ENCODE measurements at regions not wholly inside any gene's neighbourhood (a gene's known extent, or its start where the extent isn't known, plus 50 kb on each side); places are given as distances from the start of the nearest gene placed in this dataset.

- H3K79me1 ChIP-seq (ENCODE audit: low read depth, low read length): no peaks in the 10 kb centered on the region
- H3K18ac ChIP-seq (ENCODE audit: low read length): no peak overlapping the region
- DNase-seq (ENCODE audit: low spot score): no peak
- peaks cover 0 to 3% of the 10 kb centered on the region in 2 donors for H3K4me1 ChIP-seq (ENCODE audit: control insufficient read depth in 2 of 2, insufficient read depth in 1 of 2, low read depth in 1 of 2, low read length in 2 of 2)
- H4K8ac ChIP-seq (ENCODE audit: low read depth, low read length): no peak overlapping the region
- H3K4ac ChIP-seq (ENCODE audit: low read length): no peak overlapping the region
- H3K36me3 ChIP-seq (replicated peaks in 1 of 2; ENCODE audit: control insufficient read depth in 2 of 2, insufficient read depth in 2 of 2, low read length in 2 of 2): no peaks in the 10 kb centered on the region
- no peak overlapping the region for H3K4me3 ChIP-seq (ENCODE audit: low read length in 2 of 2)
- no peak overlapping the region for H3K27ac ChIP-seq (replicated peaks; ENCODE audit: low read length)
- no peak overlapping the region for H2BK5ac ChIP-seq (ENCODE audit: low read length)
- no peak overlapping the region for H2BK120ac ChIP-seq (ENCODE audit: low read depth, low read length)
- H2AFZ ChIP-seq (ENCODE audit: low read length): no peak overlapping the region
- H3K14ac ChIP-seq (ENCODE audit: low read length): no peak overlapping the region
- H3K9ac ChIP-seq (ENCODE audit: low read depth, low read length, poor library complexity): no peak overlapping the region
- no peak overlapping the region for H3K4me2 ChIP-seq (ENCODE audit: insufficient read depth, low read length, poor library complexity, severe bottlenecking)
- H2BK15ac ChIP-seq (ENCODE audit: low read length): no peak overlapping the region
- H3K9me3 ChIP-seq (replicated peaks in 1 of 2; ENCODE audit: control insufficient read depth in 2 of 2, insufficient read depth in 1 of 2, low read depth in 1 of 2, low read length in 2 of 2): no peaks in the 10 kb centered on the region
- no CpG with 5 or more reads among the region's 3 CpGs for WGBS, 2 donors (ENCODE audit: extremely low coverage in 2 of 2, insufficient read length in 2 of 2, insufficient replicate concordance in 1 of 2)
- H2BK12ac ChIP-seq (ENCODE audit: low read length): no peak overlapping the region
- H3K27me3 ChIP-seq (ENCODE audit: control insufficient read depth in 3 of 3, insufficient read depth in 3 of 3, low read depth in 1 of 3, low read length in 3 of 3): no peaks in the 10 kb centered on the region
- no peak overlapping the region for H2AK5ac ChIP-seq (ENCODE audit: low read depth, low read length)
- H4K91ac ChIP-seq (ENCODE audit: low read depth, low read length, poor library complexity): no peak overlapping the region
- no peak overlapping the region for H3K23ac ChIP-seq (ENCODE audit: low read depth, low read length, poor library complexity)
Measured at GRCh38 chr12:75822416-75822815, 209.2 kb downstream of the PHLDA1 start.

DNA sequence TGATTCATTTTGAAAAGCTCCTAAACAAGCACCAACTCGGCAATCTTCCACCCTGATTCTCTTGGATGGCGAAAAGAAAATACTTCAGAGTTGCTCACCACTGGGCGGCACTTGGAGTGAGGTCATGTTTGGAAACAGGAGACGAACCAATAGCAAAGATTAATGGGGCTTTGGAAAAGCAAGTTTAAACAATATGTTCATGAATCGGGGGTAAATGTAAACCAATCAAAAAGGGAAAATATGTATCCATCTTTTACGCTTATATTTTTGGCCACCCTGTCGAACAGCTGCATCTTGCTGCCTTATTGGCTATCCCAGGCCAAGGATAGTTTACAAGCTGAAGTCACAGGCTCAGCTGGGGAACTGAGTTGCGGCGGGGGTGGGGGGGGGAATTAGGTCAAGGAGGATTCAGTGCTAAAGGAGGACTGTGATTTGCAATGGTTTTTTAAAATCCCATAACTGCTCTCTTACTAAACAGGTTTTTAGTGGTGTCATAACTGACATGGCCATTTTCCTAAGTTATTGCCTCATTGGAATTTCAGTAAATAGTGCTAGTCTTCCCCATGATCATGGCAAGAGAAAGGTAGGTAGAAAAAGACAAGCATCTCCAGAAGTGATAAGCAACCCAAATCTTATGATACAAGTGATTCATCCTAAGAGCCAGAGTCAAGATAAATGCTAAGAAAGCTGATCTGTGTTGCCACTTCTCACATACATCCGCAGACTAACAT lies 210.6 kb downstream of the PHLDA1 start:
- Histone ChIP-seq H2BK12ac (ENCODE audit: low read length) (no peak overlapping the region), H2AFZ (ENCODE audit: low read length) (no peak overlapping the region), H3K27me3 (ENCODE audit: control insufficient read depth in 3 of 3, insufficient read depth in 3 of 3, low read depth in 1 of 3, low read length in 3 of 3) (no peaks in the 10 kb centered on the region), H2BK120ac (ENCODE audit: low read depth, low read length) (no peak overlapping the region), H3K23ac (ENCODE audit: low read depth, low read length, poor library complexity) (no peak overlapping the region), H3K79me1 (ENCODE audit: low read depth, low read length) (no peaks in the 10 kb centered on the region), H2BK15ac (ENCODE audit: low read length) (no peak overlapping the region), H3K4me2 (ENCODE audit: insufficient read depth, low read length, poor library complexity, severe bottlenecking) (no peak overlapping the region), H4K91ac (ENCODE audit: low read depth, low read length, poor library complexity) (no peak overlapping the region), H3K4me1 (ENCODE audit: control insufficient read depth in 2 of 2, insufficient read depth in 1 of 2, low read depth in 1 of 2, low read length in 2 of 2) (peaks cover 0 to 4% of the 10 kb centered on the region in 2 donors), H3K36me3 (replicated peaks in 1 of 2; ENCODE audit: control insufficient read depth in 2 of 2, insufficient read depth in 2 of 2, low read length in 2 of 2) (no peaks in the 10 kb centered on the region), H4K8ac (ENCODE audit: low read depth, low read length) (no peak overlapping the region), H3K4me3 (ENCODE audit: low read length in 2 of 2) (no peak overlapping the region), H2BK5ac (ENCODE audit: low read length) (no peak overlapping the region), H3K14ac (ENCODE audit: low read length) (no peak overlapping the region), H3K4ac (ENCODE audit: low read length) (no peak overlapping the region), H3K9ac (ENCODE audit: low read depth, low read length, poor library complexity) (no peak overlapping the region), H3K18ac (ENCODE audit: low read length) (no peak overlapping the region), H3K9me3 (replicated peaks in 1 of 2; ENCODE audit: control insufficient read depth in 2 of 2, insufficient read depth in 1 of 2, low read depth in 1 of 2, low read length in 2 of 2) (no peaks in the 10 kb centered on the region), H3K27ac (replicated peaks; ENCODE audit: low read length) (no peak overlapping the region), H2AK5ac (ENCODE audit: low read depth, low read length) (no peak overlapping the region)
- no CpG with 5 or more reads among the region's 10 CpGs for WGBS, 2 donors (ENCODE audit: extremely low coverage in 2 of 2, insufficient read length in 2 of 2, insufficient replicate concordance in 1 of 2)
- no peak for DNase-seq (ENCODE audit: low spot score)

DNA sequence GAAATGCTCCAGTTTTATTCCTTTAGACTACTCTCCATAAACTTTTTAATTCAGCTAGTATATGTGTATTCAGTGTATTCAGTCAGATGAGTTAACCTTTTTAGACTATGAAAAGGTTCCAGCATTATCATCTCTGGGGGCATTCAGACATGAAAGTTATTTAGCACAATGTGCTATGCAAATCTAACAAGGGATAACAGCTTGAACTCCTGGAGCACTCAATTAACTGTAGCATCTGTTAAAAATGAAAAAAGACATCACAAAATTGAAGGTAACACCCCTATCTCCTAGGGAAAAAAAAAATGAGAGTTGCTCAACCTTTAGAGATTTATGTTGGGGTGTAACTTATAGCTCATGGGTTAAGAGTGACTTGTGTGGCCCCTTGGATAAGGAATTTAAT lies 211.5 kb downstream of the PHLDA1 start:
- no peak overlapping the region for H3K23ac ChIP-seq (ENCODE audit: low read depth, low read length, poor library complexity)
- H4K91ac ChIP-seq (ENCODE audit: low read depth, low read length, poor library complexity): no peak overlapping the region
- no peaks in the 10 kb centered on the region for H3K36me3 ChIP-seq (replicated peaks in 1 of 2; ENCODE audit: control insufficient read depth in 2 of 2, insufficient read depth in 2 of 2, low read length in 2 of 2)
- H2AFZ ChIP-seq (ENCODE audit: low read length): no peak overlapping the region
- H2BK12ac ChIP-seq (ENCODE audit: low read length): no peak overlapping the region
- H3K4me2 ChIP-seq (ENCODE audit: insufficient read depth, low read length, poor library complexity, severe bottlenecking): no peak overlapping the region
- no peaks in the 10 kb centered on the region for H3K27me3 ChIP-seq (ENCODE audit: control insufficient read depth in 3 of 3, insufficient read depth in 3 of 3, low read depth in 1 of 3, low read length in 3 of 3)
- H3K4me1 ChIP-seq (ENCODE audit: control insufficient read depth in 2 of 2, insufficient read depth in 1 of 2, low read depth in 1 of 2, low read length in 2 of 2): peaks cover 0 to 13% of the 10 kb centered on the region in 2 donors
- H4K8ac ChIP-seq (ENCODE audit: low read depth, low read length): no peak overlapping the region
- H3K27ac ChIP-seq (replicated peaks; ENCODE audit: low read length): no peak overlapping the region
- no peak overlapping the region for H3K9ac ChIP-seq (ENCODE audit: low read depth, low read length, poor library complexity)
- H3K9me3 ChIP-seq (replicated peaks in 1 of 2; ENCODE audit: control insufficient read depth in 2 of 2, insufficient read depth in 1 of 2, low read depth in 1 of 2, low read length in 2 of 2): no peaks in the 10 kb centered on the region
- H3K4me3 ChIP-seq (ENCODE audit: low read length in 2 of 2): no peak overlapping the region
- H2BK15ac ChIP-seq (ENCODE audit: low read length): no peak overlapping the region
- no peak overlapping the region for H3K18ac ChIP-seq (ENCODE audit: low read length)
- no peak overlapping the region for H3K4ac ChIP-seq (ENCODE audit: low read length)
- no peak overlapping the region for H3K14ac ChIP-seq (ENCODE audit: low read length)
- H2BK5ac ChIP-seq (ENCODE audit: low read length): no peak overlapping the region
- no peaks in the 10 kb centered on the region for H3K79me1 ChIP-seq (ENCODE audit: low read depth, low read length)
- no peak overlapping the region for H2BK120ac ChIP-seq (ENCODE audit: low read depth, low read length)
- H2AK5ac ChIP-seq (ENCODE audit: low read depth, low read length): no peak overlapping the region
- no peak for DNase-seq (ENCODE audit: low spot score)

GRCh38 chr12:75819512-75819911 lies 212.1 kb downstream of the PHLDA1 start:
- WGBS, 2 donors (ENCODE audit: extremely low coverage in 2 of 2, insufficient read length in 2 of 2, insufficient replicate concordance in 1 of 2): no CpG with 5 or more reads among the region's 5 CpGs
- Histone ChIP-seq H3K4me1 (ENCODE audit: control insufficient read depth in 2 of 2, insufficient read depth in 1 of 2, low read depth in 1 of 2, low read length in 2 of 2) (peaks cover 4 to 19% of the 10 kb centered on the region in 2 donors), H2BK120ac (ENCODE audit: low read depth, low read length) (no peak overlapping the region), H3K23ac (ENCODE audit: low read depth, low read length, poor library complexity) (no peak overlapping the region), H2BK15ac (ENCODE audit: low read length) (no peak overlapping the region), H3K36me3 (replicated peaks in 1 of 2; ENCODE audit: control insufficient read depth in 2 of 2, insufficient read depth in 2 of 2, low read length in 2 of 2) (no peaks in the 10 kb centered on the region), H3K27ac (replicated peaks; ENCODE audit: low read length) (no peak overlapping the region), H3K9me3 (replicated peaks in 1 of 2; ENCODE audit: control insufficient read depth in 2 of 2, insufficient read depth in 1 of 2, low read depth in 1 of 2, low read length in 2 of 2) (no peaks in the 10 kb centered on the region), H3K9ac (ENCODE audit: low read depth, low read length, poor library complexity) (no peak overlapping the region), H2AK5ac (ENCODE audit: low read depth, low read length) (no peak overlapping the region), H3K4me3 (ENCODE audit: low read length in 2 of 2) (no peak overlapping the region), H4K8ac (ENCODE audit: low read depth, low read length) (no peak overlapping the region), H3K18ac (ENCODE audit: low read length) (no peak overlapping the region), H3K79me1 (ENCODE audit: low read depth, low read length) (no peaks in the 10 kb centered on the region), H3K4ac (ENCODE audit: low read length) (no peak overlapping the region), H4K91ac (ENCODE audit: low read depth, low read length, poor library complexity) (no peak overlapping the region), H2BK5ac (ENCODE audit: low read length) (no peak overlapping the region), H3K4me2 (ENCODE audit: insufficient read depth, low read length, poor library complexity, severe bottlenecking) (no peak overlapping the region), H3K14ac (ENCODE audit: low read length) (no peak overlapping the region), H2AFZ (ENCODE audit: low read length) (no peak overlapping the region), H2BK12ac (ENCODE audit: low read length) (no peak overlapping the region), H3K27me3 (ENCODE audit: control insufficient read depth in 3 of 3, insufficient read depth in 3 of 3, low read depth in 1 of 3, low read length in 3 of 3) (no peaks in the 10 kb centered on the region)
- no peak for DNase-seq (ENCODE audit: low spot score)

Measured in neuronal stem cell (in vitro differentiated cells).